Breast epithelium (tissue), 4 donors: ENCODE measurements at regions not wholly inside any gene's neighbourhood (a gene's known extent, or its start where the extent isn't known, plus 50 kb on each side); places are given as distances from the start of the nearest gene placed in this dataset.

Experiments
- DNase-seq, 2 donors: peaks; one replicate each; pipeline ENCODE4 v3.0.0-alpha.2; 2019; ENCODE audit warnings: low spot score in 2 of 2
- H3K27ac ChIP-seq, 2 donors: fragments of 200-600 bp; sonication (generic) in 1 of 2; one replicate each; pipeline ENCODE4 v1.5.1; 2016 to 2019; ENCODE audit warnings: mild to moderate bottlenecking in 1 of 2
- H3K27me3 ChIP-seq, 2 donors: fragments of 200-600 bp; sonication (generic) in 1 of 2; one replicate each; pipeline versions ENCODE4 v1.5.1 to v1.6.0; 2017 to 2019; ENCODE audit warnings: control low read depth in 1 of 2, mild to moderate bottlenecking in 1 of 2
- H3K36me3 ChIP-seq: fragments of 200-600 bp; one replicate; pipeline ENCODE4 v1.5.1; 2019
- H3K4me1 ChIP-seq, 2 donors: fragments of 200-600 bp; sonication (generic); one replicate each; pipeline ENCODE4 v1.5.1; 2016 to 2019; ENCODE audit warnings: control low read depth in 1 of 2
- H3K4me3 ChIP-seq, 3 donors: fragments of 200-600 bp; sonication (generic); 1 replicate in 2 of 3; 2 replicates in 1 of 3; pipeline ENCODE4 v1.5.1; 2016 to 2019; ENCODE audit warnings: mild to moderate bottlenecking in 3 of 3, moderate library complexity in 2 of 3
- H3K9me3 ChIP-seq, 2 donors: fragments of 200-600 bp; sonication (generic) in 1 of 2; one replicate each; pipeline ENCODE4 v1.5.1; 2016 to 2019; ENCODE audit warnings: control low read depth in 1 of 2
- CTCF ChIP-seq, 3 donors: fragments of 450-650 bp; IDR thresholded peaks; one replicate each; pipeline ENCODE4 v1.5.1; 2016 to 2017; ENCODE audit warnings: antibody characterized with exemption in 3 of 3, mild to moderate bottlenecking in 3 of 3, moderate library complexity in 3 of 3
- POLR2A ChIP-seq: fragments of 450-650 bp; IDR thresholded peaks from one replicate; pipeline ENCODE4 v1.6.1; 2016; ENCODE audit warnings: antibody characterized with exemption, mild to moderate bottlenecking, moderate library complexity
- POLR2AphosphoS5 ChIP-seq, 3 donors: sonication (generic); formaldehyde crosslinking; IDR thresholded peaks; one replicate each; pipeline ENCODE4 v1.6.1; 2017; ENCODE audit warnings: antibody characterized with exemption in 3 of 3
- intact Hi-C: fragments of 100-400 bp; cut with DNase I; formaldehyde crosslinking; loops from one replicate; pipeline ENCODE4 v1.15.1; 2023; ENCODE audit warnings: low total_unique reads

GRCh38 chr13:83601539-83601938 is 280.7 kb downstream of the SLITRK1 start:
- TF ChIP-seq CTCF (IDR thresholded peaks at IDR 0.05) (no peak), POLR2A (no peak), POLR2AphosphoS5 (IDR thresholded peaks at IDR 0.05) (no peak)
- no peak overlapping the region for H3K4me3 ChIP-seq
- no peaks in the 10 kb centered on the region for H3K36me3 ChIP-seq
- H3K4me1 ChIP-seq = no peaks in the 10 kb centered on the region
- no peaks in the 10 kb centered on the region for H3K9me3 ChIP-seq
- DNase-seq = no peak
- no peaks in the 10 kb centered on the region for H3K27me3 ChIP-seq
- intact Hi-C loops = no loop called here
- no peak overlapping the region for H3K27ac ChIP-seq

- Histone ChIP-seq H3K4me3 (no peak overlapping the region), H3K9me3 (no peaks in the 10 kb centered on the region), H3K4me1 (no peaks in the 10 kb centered on the region), H3K27me3 (no peaks in the 10 kb centered on the region), H3K36me3 (no peaks in the 10 kb centered on the region), H3K27ac (no peak overlapping the region)
- intact Hi-C loops = no loop called here
- TF ChIP-seq CTCF (IDR thresholded peaks at IDR 0.05) (no peak), POLR2AphosphoS5 (IDR thresholded peaks at IDR 0.05) (no peak), POLR2A (no peak)
- DNase-seq = no peak
Observed at GRCh38 chr13:83592095-83592494, 290.2 kb downstream of the SLITRK1 start.

- H3K36me3 ChIP-seq = no peaks in the 10 kb centered on the region
- H3K9me3 ChIP-seq = no peaks in the 10 kb centered on the region
- TF ChIP-seq CTCF (IDR thresholded peaks at IDR 0.05) (no peak), POLR2A (no peak), POLR2AphosphoS5 (IDR thresholded peaks at IDR 0.05) (no peak)
- no peak overlapping the region for H3K4me3 ChIP-seq
- intact Hi-C loops = no loop called here
- no peaks in the 10 kb centered on the region for H3K4me1 ChIP-seq
- no peaks in the 10 kb centered on the region for H3K27me3 ChIP-seq
- no peak overlapping the region for H3K27ac ChIP-seq
- DNase-seq = no peak
Observed at GRCh38 chr13:83589814-83590213, 292.5 kb downstream of the SLITRK1 start.

- no peak for DNase-seq
- H3K4me3 ChIP-seq = no peak overlapping the region
- no peak for TF ChIP-seq POLR2AphosphoS5 (IDR thresholded peaks at IDR 0.05)
- TF ChIP-seq CTCF (IDR thresholded peaks at IDR 0.05) = no peak
- no peak for TF ChIP-seq POLR2A
- no peaks in the 10 kb centered on the region for H3K27me3 ChIP-seq
- intact Hi-C loops = no loop called here
- H3K27ac ChIP-seq = no peak overlapping the region
- no peaks in the 10 kb centered on the region for H3K9me3 ChIP-seq
- no peaks in the 10 kb centered on the region for H3K36me3 ChIP-seq
- no peaks in the 10 kb centered on the region for H3K4me1 ChIP-seq
Observed at GRCh38 chr13:83577183-83577582, 305.1 kb downstream of the SLITRK1 start.

- intact Hi-C loops = no loop called here
- Histone ChIP-seq H3K27me3 (no peaks in the 10 kb centered on the region), H3K27ac (no peak overlapping the region), H3K9me3 (no peaks in the 10 kb centered on the region), H3K36me3 (no peaks in the 10 kb centered on the region), H3K4me3 (no peak overlapping the region), H3K4me1 (no peaks in the 10 kb centered on the region)
- TF ChIP-seq POLR2AphosphoS5 (IDR thresholded peaks at IDR 0.05) (no peak), POLR2A (no peak)
- no peak for DNase-seq
Observed at GRCh38 chr13:83568019-83568418, 314.3 kb downstream of the SLITRK1 start.

GRCh38 chr13:83563499-83563898 is 318.8 kb downstream of the SLITRK1 start:
- Histone ChIP-seq H3K4me3 (no peak overlapping the region), H3K9me3 (no peaks in the 10 kb centered on the region), H3K36me3 (no peaks in the 10 kb centered on the region), H3K4me1 (no peaks in the 10 kb centered on the region), H3K27ac (no peak overlapping the region), H3K27me3 (no peaks in the 10 kb centered on the region)
- intact Hi-C loops = no loop called here
- TF ChIP-seq CTCF (IDR thresholded peaks at IDR 0.05) = no peak
- no peak for DNase-seq
